ENCODE measurements at regions not wholly inside any gene's neighbourhood (a gene's known extent, or its start where the extent isn't known, plus 50 kb on each side); places are given as distances from the start of the nearest gene placed in this dataset.

DNA sequence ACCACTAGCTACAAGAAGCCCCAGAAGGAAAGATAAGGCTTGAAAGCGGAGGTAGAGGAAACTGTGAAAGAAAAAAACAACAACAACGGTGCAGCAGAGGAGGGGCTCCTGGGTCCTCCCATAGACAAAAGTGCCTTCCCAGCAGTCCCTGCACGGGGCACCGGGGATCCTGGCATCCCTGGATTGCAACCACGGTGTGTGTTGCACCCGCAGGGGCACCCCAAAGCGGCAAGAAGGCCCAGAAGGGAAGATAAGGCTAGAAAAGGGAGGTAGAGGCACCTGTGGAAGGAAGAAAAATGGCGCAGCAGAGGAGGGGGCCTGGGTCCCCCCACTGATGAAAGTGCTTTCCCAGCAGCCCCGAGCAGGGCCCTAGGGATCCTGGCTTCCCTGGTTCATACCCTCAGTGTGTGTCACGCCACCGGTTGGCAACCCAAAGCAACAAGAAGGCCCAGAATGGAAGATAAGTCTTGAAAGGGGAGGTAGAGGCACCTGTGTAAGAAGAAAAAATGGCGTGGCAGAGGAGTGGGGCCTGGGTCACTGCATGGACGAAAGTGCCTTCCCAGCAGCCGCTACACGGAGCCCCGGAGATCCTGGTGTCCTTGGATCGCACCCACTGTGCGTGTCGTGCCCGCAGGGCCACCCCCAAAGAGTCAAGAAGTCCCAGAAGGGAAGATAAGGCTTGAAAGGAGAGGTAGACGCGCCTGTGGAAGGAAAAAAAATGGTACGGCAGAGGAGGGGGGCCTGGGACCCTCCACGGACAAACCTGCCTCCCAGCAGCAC is 281.0 kb downstream of the ALG10 start:
- DNase-seq = peak in 2 of 5 donors; percentile 7 to 28
- Histone ChIP-seq H3K4me3 (no peak overlapping the region), H3K9me3 (peaks cover 0 to 50% (median 0%) of the 10 kb centered on the region in 12 donors), H3K36me3 (no peaks in the 10 kb centered on the region), H3K27ac (no peak overlapping the region), H3K4me1 (no peaks in the 10 kb centered on the region), H3K27me3 (peaks cover 0 to 25% (median 0%) of the 10 kb centered on the region in 9 donors)
- TF ChIP-seq POLR2A (IDR thresholded peaks at IDR 0.05) (no peak), CTCF (IDR thresholded peaks at IDR 0.05) (no peak)
- intact Hi-C loops (cut with DNase I) = loop anchor here in 1 of 10 donors (5.0 kb wide), 1 partner anchor 156 kb away; no protein-coding TSS in a partner anchor
- ATAC-seq = no peak
- WGBS, 4 donors = 75 to 82% (median 78%) methylated on average over 24 of the region's 24 CpGs

DNA sequence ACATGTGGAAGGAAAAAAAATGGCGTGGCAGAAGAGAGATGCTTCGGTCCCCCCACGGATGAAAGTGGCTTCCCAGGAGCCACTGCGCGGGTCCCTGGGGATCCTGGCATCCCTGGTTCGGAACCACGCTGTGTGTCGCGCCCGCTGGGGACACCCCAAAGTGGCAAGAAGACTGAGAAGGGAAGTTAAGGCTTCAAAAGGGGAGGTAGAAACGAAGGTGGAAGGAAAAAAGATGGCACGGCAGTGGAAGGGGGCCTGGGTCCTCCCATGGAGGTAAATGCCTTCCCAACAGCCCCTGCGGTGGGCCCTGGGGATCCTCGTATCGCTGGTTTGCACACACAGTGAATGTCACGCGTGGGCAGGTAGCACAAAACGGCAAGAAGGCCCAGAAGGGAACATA is 281.7 kb downstream of the ALG10 start:
- TF ChIP-seq CTCF (IDR thresholded peaks at IDR 0.05) (no peak), POLR2A (IDR thresholded peaks at IDR 0.05) (no peak)
- H3K4me3 ChIP-seq = no peak overlapping the region
- H3K9me3 ChIP-seq = peaks cover 0 to 51% (median 0%) of the 10 kb centered on the region in 12 donors
- peak in 2 of 5 donors; percentile 7 to 36 for DNase-seq
- intact Hi-C loops (cut with DNase I) = loop anchor here in 1 of 10 donors (5.0 kb wide), 1 partner anchor 157 kb away; no protein-coding TSS in a partner anchor
- H3K27me3 ChIP-seq = peaks cover 0 to 25% (median 0%) of the 10 kb centered on the region in 9 donors
- no peaks in the 10 kb centered on the region for H3K36me3 ChIP-seq
- H3K4me1 ChIP-seq = no peaks in the 10 kb centered on the region
- 74 to 82% (median 76%) methylated on average over 18 of the region's 18 CpGs for WGBS, 4 donors
- no peak overlapping the region for H3K27ac ChIP-seq
- ATAC-seq = no peak

GRCh38 chr12:34304546-34304945 is 282.2 kb downstream of the ALG10 start:
- WGBS, 4 donors = 82 to 83% (median 83%) methylated on average over 13 of the region's 13 CpGs
- Histone ChIP-seq H3K36me3 (no peaks in the 10 kb centered on the region), H3K27ac (no peak overlapping the region), H3K9me3 (peaks cover 0 to 51% (median 0%) of the 10 kb centered on the region in 12 donors), H3K4me1 (no peaks in the 10 kb centered on the region), H3K4me3 (no peak overlapping the region), H3K27me3 (peaks cover 0 to 19% (median 0%) of the 10 kb centered on the region in 9 donors)
- TF ChIP-seq CTCF (IDR thresholded peaks at IDR 0.05) (no peak), POLR2A (IDR thresholded peaks at IDR 0.05) (no peak)
- intact Hi-C loops (cut with DNase I) = loop anchor here in 1 of 10 donors (5.0 kb wide), 1 partner anchor 157 kb away; no protein-coding TSS in a partner anchor
- ATAC-seq (no peak), DNase-seq (no peak)

DNA sequence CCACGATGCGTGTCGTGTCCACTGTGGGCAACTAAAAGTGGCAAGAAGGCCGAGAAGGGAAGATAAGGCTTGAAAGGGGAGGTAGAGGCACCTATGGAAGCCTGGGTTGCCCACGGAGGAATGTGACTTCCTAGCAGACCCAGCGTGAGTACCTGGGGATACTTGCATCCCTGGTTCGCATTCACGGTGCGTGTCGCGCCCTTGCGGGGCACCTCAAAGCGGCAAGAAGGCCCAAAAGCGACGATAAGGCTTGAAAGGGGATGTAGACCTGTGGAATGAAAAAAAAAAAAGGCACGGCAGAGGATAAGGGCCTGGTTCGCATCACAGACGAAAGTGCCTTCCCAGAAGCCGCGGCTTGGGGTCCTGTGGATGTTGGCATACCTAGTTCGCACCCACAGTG is 282.9 kb downstream of the ALG10 start:
- H3K27ac ChIP-seq = no peak overlapping the region
- peaks cover 0 to 45% (median 0%) of the 10 kb centered on the region in 12 donors for H3K9me3 ChIP-seq

More for the DNA sequence above, 282.9 kb downstream of the ALG10 start:
- intact Hi-C loops (cut with DNase I) = no loop called here
- ATAC-seq = no peak
- no peak for TF ChIP-seq CTCF (IDR thresholded peaks at IDR 0.05)
- H3K27me3 ChIP-seq = peaks cover 0 to 16% (median 0%) of the 10 kb centered on the region in 9 donors
- WGBS, 4 donors = 79 to 86% (median 80%) methylated on average over 21 of the region's 21 CpGs
- no peaks in the 10 kb centered on the region for H3K4me1 ChIP-seq
- H3K4me3 ChIP-seq = no peak overlapping the region
- H3K36me3 ChIP-seq = no peaks in the 10 kb centered on the region
- no peak for DNase-seq
